Mammary epithelial cell (primary cell): ENCODE measurements at regions not wholly inside any gene's neighbourhood (a gene's known extent, or its start where the extent isn't known, plus 50 kb on each side); places are given as distances from the start of the nearest gene placed in this dataset.

ENCODE experiments used
- CTCF ChIP-seq, 2 donors: IDR thresholded peaks in 1 of 2; conservative IDR thresholded peaks in 1 of 2; 2 replicates each; pipeline ENCODE4 v1.5.1; 2011 to 2012; ENCODE audit warnings: inconsistent platforms in 2 of 2, low read length in 2 of 2, mild to moderate bottlenecking in 2 of 2, control low read depth in 1 of 2, low read depth in 1 of 2; ENCODE audit not compliant: insufficient read depth in 1 of 2; ENCODE audit errors: extremely low read depth in 1 of 2
- EZH2 ChIP-seq: IDR thresholded peaks from 2 replicates; pipeline ENCODE4 v1.6.1; 2012; ENCODE audit warnings: low read length, inconsistent platforms, borderline replicate concordance

- TF ChIP-seq CTCF (conservative IDR thresholded peaks at IDR 0.05 in 1 of 2, IDR thresholded peaks at IDR 0.05 in 1 of 2; ENCODE audit: extremely low read depth in 1 of 2, insufficient read depth in 1 of 2, low read depth in 1 of 2, low read length in 2 of 2) = no peak
- TF ChIP-seq EZH2 = no peak
Observed at GRCh38 chr14:37901978-37902377, 305.7 kb upstream of the SSTR1 start.
